Esophagus mucosa (tissue), 1 donor: ENCODE measurements at regions not wholly inside any gene's neighbourhood (a gene's known extent, or its start where the extent isn't known, plus 50 kb on each side); places are given as distances from the start of the nearest gene placed in this dataset.
"Not testable (repeated sequence)": the region's sequence is repeated elsewhere in the genome, so short reads cannot be mapped to it uniquely, and the experiment has no call there.

Experiments
- ATAC-seq: fragments of 200-7000 bp; cut with Tn5 transposase; one replicate; pipeline ENCODE4 v1.9.1; 2020
- donor health status: DM: yes; HTN: yes; CAD: no.

- ATAC-seq = no peak
Observed at GRCh38 chr4:112951362-112952312, 97.8 kb upstream of the ANK2 start.

- ATAC-seq = no peak
Observed at GRCh38 chr4:112952313-112952700, 97.1 kb upstream of the ANK2 start.

- no peak for ATAC-seq
Observed at GRCh38 chr4:112953262-112953661, 96.2 kb upstream of the ANK2 start.

- ATAC-seq = no peak
Observed at GRCh38 chr4:112954286-112954685, 95.2 kb upstream of the ANK2 start.

GRCh38 chr4:112956484-112956896 is 93.0 kb upstream of the ANK2 start:
- no peak for ATAC-seq

GRCh38 chr4:112957764-112958163 is 91.7 kb upstream of the ANK2 start:
- not testable (repeated sequence) for ATAC-seq

GRCh38 chr4:112966701-112967488 is 82.6 kb upstream of the ANK2 start:
- no peak for ATAC-seq

GRCh38 chr4:112968451-112969159 is 80.8 kb upstream of the ANK2 start:
- no peak for ATAC-seq

- ATAC-seq = no peak
Observed at GRCh38 chr4:112970903-112971302, 78.5 kb upstream of the ANK2 start.

- ATAC-seq = no peak
Observed at GRCh38 chr4:112973750-112974251, 75.7 kb upstream of the ANK2 start.

- no peak for ATAC-seq
Observed at GRCh38 chr4:112975567-112976355, 73.7 kb upstream of the ANK2 start.

GRCh38 chr4:112978691-112979472 is 70.6 kb upstream of the ANK2 start:
- ATAC-seq = no peak

- ATAC-seq = no peak
Observed at GRCh38 chr4:112979881-112980421, 69.5 kb upstream of the ANK2 start.

- ATAC-seq = no peak
Observed at GRCh38 chr4:112982680-112983079, 66.8 kb upstream of the ANK2 start.

- no peak for ATAC-seq
Observed at GRCh38 chr4:112994732-112995464, 54.6 kb upstream of the ANK2 start.
